Left ventricle myocardium inferior (tissue), 1 donor: ENCODE measurements at regions not wholly inside any gene's neighbourhood (a gene's known extent, or its start where the extent isn't known, plus 50 kb on each side); places are given as distances from the start of the nearest gene placed in this dataset.

Experiments used
- DNase-seq: peaks from one replicate; pipeline ENCODE4 v3.0.0-alpha.2; 2020
- H3K27ac ChIP-seq: fragments of 200-600 bp; replicated peaks from 2 replicates; pipeline ENCODE4 v1.8.0; 2021
- H3K27me3 ChIP-seq: fragments of 200-600 bp; 2 replicates; pipeline ENCODE4 v1.8.0; 2021; ENCODE audit warnings: low read depth
- H3K36me3 ChIP-seq: fragments of 200-600 bp; 2 replicates; pipeline ENCODE4 v1.8.0; 2021
- H3K4me1 ChIP-seq: fragments of 200-600 bp; 2 replicates; pipeline ENCODE4 v1.8.0; 2021
- H3K4me3 ChIP-seq: fragments of 200-600 bp; 2 replicates; pipeline ENCODE4 v1.8.0; 2021; ENCODE audit warnings: mild to moderate bottlenecking, moderate library complexity
- H3K9me3 ChIP-seq: fragments of 200-600 bp; replicated peaks from 2 replicates; pipeline ENCODE4 v1.8.0; 2021
- intact Hi-C: fragments of 100-400 bp; cut with micrococcal nuclease; formaldehyde crosslinking; loops from one replicate; pipeline ENCODE4 v1.11.0; 2022
- TF ChIP-seq, protein P1 (sequence below): fragments of 200-600 bp; IDR thresholded peaks from 2 replicates; pipeline ENCODE4 v1.8.0; 2021; ENCODE audit warnings: antibody characterized with exemption, mild to moderate bottlenecking, borderline replicate concordance
- donor health status: DM: no; HTN: yes; CAD: no; lungs with severe emphysema.

GRCh38 chr7:84801396-84801795, 385.5 kb downstream of the SEMA3D start:
- no peaks in the 10 kb centered on the region for H3K27me3 ChIP-seq
- H3K27ac ChIP-seq = peak overlapping the region; percentile 49
- intact Hi-C loops = no loop called here
- H3K9me3 ChIP-seq = peaks cover 10% of the 10 kb centered on the region
- H3K36me3 ChIP-seq = no peaks in the 10 kb centered on the region
- no peak overlapping the region for H3K4me3 ChIP-seq
- TF ChIP-seq, protein P1, sequence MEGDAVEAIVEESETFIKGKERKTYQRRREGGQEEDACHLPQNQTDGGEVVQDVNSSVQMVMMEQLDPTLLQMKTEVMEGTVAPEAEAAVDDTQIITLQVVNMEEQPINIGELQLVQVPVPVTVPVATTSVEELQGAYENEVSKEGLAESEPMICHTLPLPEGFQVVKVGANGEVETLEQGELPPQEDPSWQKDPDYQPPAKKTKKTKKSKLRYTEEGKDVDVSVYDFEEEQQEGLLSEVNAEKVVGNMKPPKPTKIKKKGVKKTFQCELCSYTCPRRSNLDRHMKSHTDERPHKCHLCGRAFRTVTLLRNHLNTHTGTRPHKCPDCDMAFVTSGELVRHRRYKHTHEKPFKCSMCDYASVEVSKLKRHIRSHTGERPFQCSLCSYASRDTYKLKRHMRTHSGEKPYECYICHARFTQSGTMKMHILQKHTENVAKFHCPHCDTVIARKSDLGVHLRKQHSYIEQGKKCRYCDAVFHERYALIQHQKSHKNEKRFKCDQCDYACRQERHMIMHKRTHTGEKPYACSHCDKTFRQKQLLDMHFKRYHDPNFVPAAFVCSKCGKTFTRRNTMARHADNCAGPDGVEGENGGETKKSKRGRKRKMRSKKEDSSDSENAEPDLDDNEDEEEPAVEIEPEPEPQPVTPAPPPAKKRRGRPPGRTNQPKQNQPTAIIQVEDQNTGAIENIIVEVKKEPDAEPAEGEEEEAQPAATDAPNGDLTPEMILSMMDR = no peak
- H3K4me1 ChIP-seq = peaks cover 12% of the 10 kb centered on the region
- no peak for DNase-seq

DNA sequence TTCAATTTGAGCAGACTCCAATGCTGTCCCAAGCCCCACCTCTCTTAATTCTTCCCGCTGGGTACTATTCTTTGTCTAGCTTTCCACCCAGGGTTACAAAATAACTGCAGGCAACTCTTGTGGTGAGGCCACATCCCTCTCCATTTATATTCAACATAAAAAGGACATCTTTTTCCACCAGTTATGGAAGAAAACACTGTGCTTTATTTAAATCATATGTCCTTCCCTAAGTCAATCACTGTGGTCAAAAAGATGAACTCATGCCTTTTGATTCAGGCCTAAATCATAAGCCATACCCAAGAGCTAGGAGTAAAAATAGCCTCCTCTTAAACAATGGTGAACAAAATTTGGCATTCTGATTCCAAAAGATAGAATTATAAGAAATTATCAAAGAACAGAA, 386.0 kb downstream of the SEMA3D start:
- peaks cover 15% of the 10 kb centered on the region for H3K9me3 ChIP-seq
- TF ChIP-seq, protein P1 = no peak
- DNase-seq = no peak
- no peak overlapping the region for H3K4me3 ChIP-seq
- no peaks in the 10 kb centered on the region for H3K36me3 ChIP-seq
- peaks cover 12% of the 10 kb centered on the region for H3K4me1 ChIP-seq
- no peaks in the 10 kb centered on the region for H3K27me3 ChIP-seq
- H3K27ac ChIP-seq = peak overlapping the region; percentile 49
- intact Hi-C loops = no loop called here

- intact Hi-C loops = no loop called here
- Histone ChIP-seq H3K9me3 (peaks cover 21% of the 10 kb centered on the region), H3K4me1 (peaks cover 12% of the 10 kb centered on the region), H3K27me3 (no peaks in the 10 kb centered on the region), H3K4me3 (no peak overlapping the region), H3K27ac (no peak overlapping the region), H3K36me3 (no peaks in the 10 kb centered on the region)
- TF ChIP-seq, protein P1 = no peak
- DNase-seq = no peak
Observed at GRCh38 chr7:84799106-84799505, 387.8 kb downstream of the SEMA3D start.

- Histone ChIP-seq H3K27me3 (no peaks in the 10 kb centered on the region), H3K36me3 (no peaks in the 10 kb centered on the region), H3K27ac (no peak overlapping the region), H3K9me3 (peaks cover 20% of the 10 kb centered on the region), H3K4me3 (no peak overlapping the region), H3K4me1 (no peaks in the 10 kb centered on the region)
- TF ChIP-seq, protein P1 = no peak
- DNase-seq = no peak
- intact Hi-C loops = no loop called here
Observed at GRCh38 chr7:84792231-84792893, 394.5 kb downstream of the SEMA3D start.

DNA sequence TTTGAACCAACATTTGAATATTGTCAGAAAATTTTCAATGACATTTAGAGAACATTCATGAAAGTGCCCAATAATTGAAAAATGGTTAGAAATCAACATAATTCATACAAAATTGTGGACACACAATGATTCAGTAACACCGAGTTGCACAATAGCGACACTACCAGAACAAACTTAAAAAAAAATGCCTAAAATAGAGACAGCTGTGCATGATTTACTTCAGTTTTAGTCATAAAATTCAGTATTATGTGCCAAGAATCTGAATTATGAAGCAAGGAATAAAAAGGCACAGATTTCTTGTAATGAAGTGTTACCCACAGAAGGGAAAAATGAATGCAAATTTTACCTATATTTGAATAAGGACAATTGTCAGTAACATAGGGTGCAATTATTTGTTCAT, 396.0 kb downstream of the SEMA3D start:
- H3K4me3 ChIP-seq = no peak overlapping the region
- H3K9me3 ChIP-seq = peaks cover 6% of the 10 kb centered on the region
- H3K36me3 ChIP-seq = no peaks in the 10 kb centered on the region
- intact Hi-C loops = no loop called here
- no peak for DNase-seq
- no peaks in the 10 kb centered on the region for H3K27me3 ChIP-seq
- H3K27ac ChIP-seq = no peak overlapping the region
- no peaks in the 10 kb centered on the region for H3K4me1 ChIP-seq
- TF ChIP-seq, protein P1 = no peak
